Adrenal gland (tissue), 9 donors: ENCODE measurements at regions not wholly inside any gene's neighbourhood (a gene's known extent, or its start where the extent isn't known, plus 50 kb on each side); places are given as distances from the start of the nearest gene placed in this dataset.
A peak's percentile ranks its signal among the peaks of the same experiment; 100 is the strongest.

ENCODE experiments used
- DNase-seq, 7 donors: peaks; one replicate each; pipeline ENCODE4 v3.0.0-alpha.2; 2019 to 2020
- H3K27ac ChIP-seq, 5 donors: fragments of 200-600 bp; sonication (generic) in 4 of 5; 1 replicate in 3 of 5; 2 replicates in 2 of 5; pipeline versions ENCODE4 v1.5.1 to v1.8.0; 2016 to 2020; ENCODE audit warnings: mild to moderate bottlenecking in 1 of 5
- H3K27me3 ChIP-seq: fragments of 200-600 bp; 2 replicates; pipeline ENCODE4 v1.8.0; 2021
- H3K36me3 ChIP-seq, 2 donors: fragments of 200-600 bp; replicated peaks in 1 of 2; 1 replicate in 1 of 2; 2 replicates in 1 of 2; pipeline versions ENCODE4 v1.5.1 to v1.8.0; 2018 to 2022
- H3K4me1 ChIP-seq, 2 donors: fragments of 200-600 bp; replicated peaks in 1 of 2; 1 replicate in 1 of 2; 2 replicates in 1 of 2; pipeline versions ENCODE4 v1.5.1 to v1.8.0; 2018 to 2021
- H3K4me3 ChIP-seq, 4 donors: fragments of 200-600 bp; sonication (generic) in 3 of 4; one replicate each; pipeline ENCODE4 v1.5.1; 2016 to 2018
- H3K9me3 ChIP-seq, 3 donors: fragments of 200-600 bp; sonication (generic) in 1 of 3; replicated peaks in 1 of 3; 1 replicate in 2 of 3; 2 replicates in 1 of 3; pipeline versions ENCODE4 v1.5.1 to v1.8.0; 2016 to 2021
- CTCF ChIP-seq, 6 experiments: fragments of 450-650 bp in 4 of 6; fragments of 200-600 bp in 2 of 6; sonication (generic) in 1 of 6; IDR thresholded peaks; 1 replicate in 5 of 6; 2 replicates in 1 of 6; pipeline versions ENCODE4 v1.5.1 to v1.8.0; 2016 to 2021; ENCODE audit warnings: antibody characterized with exemption in 6 of 6, mild to moderate bottlenecking in 2 of 6, moderate library complexity in 1 of 6
- POLR2A ChIP-seq, 2 donors: fragments of 450-650 bp; IDR thresholded peaks; one replicate each; pipeline ENCODE4 v1.6.1; 2017; ENCODE audit warnings: antibody characterized with exemption in 2 of 2, mild to moderate bottlenecking in 2 of 2, moderate library complexity in 1 of 2
- WGBS, 4 donors: extraction: QIAGEN DNeasy Blood & Tissue Kit in 2 of 4; methylation state at CpG; one replicate each; pipeline versions ENCODE4 v1.1.5 to v1.1.7; 2013 to 2017; 5-methylcytosine and 5-hydroxymethylcytosine counted together
- intact Hi-C, 2 donors: fragments of 100-400 bp; cut with DNase I; formaldehyde crosslinking; loops; one replicate each; pipeline versions ENCODE4 v1.14.1 to v1.15.0; 2022 to 2023
- donor health status: healthy with polysubstance abuse.
- donor health status: Bipolar disorder and iron deficiency.
- donor health status: DM: yes; HTN: yes; CAD: no.
- donor health status: DM: no; HTN: no; CAD: no.
- donor health status: DM: no; HTN: no; CAD: no.

GRCh38 chr20:11660673-11661072, 257.0 kb upstream of the BTBD3 start:
- no peaks in the 10 kb centered on the region for H3K4me1 ChIP-seq
- no peak overlapping the region for H3K4me3 ChIP-seq
- no peaks in the 10 kb centered on the region for H3K9me3 ChIP-seq
- H3K36me3 ChIP-seq, result no peaks in the 10 kb centered on the region
- TF ChIP-seq POLR2A (IDR thresholded peaks at IDR 0.05) (no peak), CTCF (IDR thresholded peaks at IDR 0.05) (no peak)
- no peak overlapping the region for H3K27ac ChIP-seq
- 79 to 92% (median 84%) methylated on average over 3 of the region's 3 CpGs for WGBS, 4 donors
- no peaks in the 10 kb centered on the region for H3K27me3 ChIP-seq
- intact Hi-C loops, result no loop called here
- DNase-seq, result no peak

GRCh38 chr20:11671015-11671511, 246.6 kb upstream of the BTBD3 start:
- H3K27ac ChIP-seq, result no peak overlapping the region
- H3K4me1 ChIP-seq, result peaks cover 0 to 1% of the 10 kb centered on the region in 2 donors
- DNase-seq, result no peak
- no peaks in the 10 kb centered on the region for H3K27me3 ChIP-seq
- WGBS, 4 donors, result 58 to 70% (median 66%) methylated on average over 1 of the region's 1 CpG
- H3K36me3 ChIP-seq, result no peaks in the 10 kb centered on the region
- intact Hi-C loops, result no loop called here
- no peak for TF ChIP-seq POLR2A (IDR thresholded peaks at IDR 0.05)
- TF ChIP-seq CTCF (IDR thresholded peaks at IDR 0.05), result no peak
- no peak overlapping the region for H3K4me3 ChIP-seq
- no peaks in the 10 kb centered on the region for H3K9me3 ChIP-seq

GRCh38 chr20:11672959-11673358, 244.7 kb upstream of the BTBD3 start:
- Histone ChIP-seq H3K27ac (no peak overlapping the region), H3K36me3 (no peaks in the 10 kb centered on the region), H3K27me3 (no peaks in the 10 kb centered on the region), H3K4me1 (peaks cover 3 to 5% of the 10 kb centered on the region in 2 donors), H3K4me3 (no peak overlapping the region), H3K9me3 (no peaks in the 10 kb centered on the region)
- intact Hi-C loops, result no loop called here
- WGBS, 4 donors, result 87 to 90% (median 88%) methylated on average over 7 of the region's 7 CpGs
- no peak for DNase-seq
- TF ChIP-seq POLR2A (IDR thresholded peaks at IDR 0.05) (no peak), CTCF (IDR thresholded peaks at IDR 0.05) (no peak)

- H3K36me3 ChIP-seq, result no peaks in the 10 kb centered on the region
- WGBS, 4 donors, result 52 to 62% (median 56%) methylated on average over 13 of the region's 13 CpGs
- TF ChIP-seq POLR2A (IDR thresholded peaks at IDR 0.05), result no peak
- no peak for TF ChIP-seq CTCF (IDR thresholded peaks at IDR 0.05)
- no peaks in the 10 kb centered on the region for H3K27me3 ChIP-seq
- peaks cover 3 to 5% of the 10 kb centered on the region in 2 donors for H3K4me1 ChIP-seq
- no peak overlapping the region for H3K4me3 ChIP-seq
- H3K27ac ChIP-seq, result no peak overlapping the region
- peak in 4 of 7 donors; percentile 16 to 39 (median 19) for DNase-seq
- no peaks in the 10 kb centered on the region for H3K9me3 ChIP-seq
- intact Hi-C loops, result no loop called here
These were observed 241.6 kb upstream of the BTBD3 start for GRCh38 chr20:11675920-11676629.
